NCI-H1092 treated with DMSO at 0.1 percent for 48 hours (cell line): ENCODE measurements at regions not wholly inside any gene's neighbourhood (a gene's known extent, or its start where the extent isn't known, plus 50 kb on each side); places are given as distances from the start of the nearest gene placed in this dataset.
"Not testable (repeated sequence)": the region's sequence is repeated elsewhere in the genome, so short reads cannot be mapped to it uniquely, and the experiment has no call there.

ENCODE experiments used
- DNase-seq: peaks from one replicate; lab custom pipeline; 2025; lab: John Stamatoyannopoulos, UW

- DNase-seq, result no peak
These were observed 100.5 kb downstream of the CDC42EP3 start for GRCh38 chr2:37570773-37571586.

- DNase-seq, result no peak
These were observed 99.8 kb downstream of the CDC42EP3 start for GRCh38 chr2:37571587-37572136.

- DNase-seq, result no peak
These were observed 97.7 kb downstream of the CDC42EP3 start for GRCh38 chr2:37573451-37574388.

GRCh38 chr2:37575780-37576179 lies 95.7 kb downstream of the CDC42EP3 start:
- DNase-seq, result no peak

GRCh38 chr2:37576194-37576593 lies 95.2 kb downstream of the CDC42EP3 start:
- not testable (repeated sequence) for DNase-seq

GRCh38 chr2:37576831-37577230 lies 94.6 kb downstream of the CDC42EP3 start:
- no peak for DNase-seq

GRCh38 chr2:37579192-37579713 lies 92.2 kb downstream of the CDC42EP3 start:
- DNase-seq, result no peak

- DNase-seq, result not testable (repeated sequence)
These were observed 91.5 kb downstream of the CDC42EP3 start for GRCh38 chr2:37579949-37580348.

GRCh38 chr2:37581433-37581832 lies 90.0 kb downstream of the CDC42EP3 start:
- no peak for DNase-seq

GRCh38 chr2:37582481-37583220 lies 88.8 kb downstream of the CDC42EP3 start:
- peak; percentile 71 for DNase-seq

- no peak for DNase-seq
These were observed 88.0 kb downstream of the CDC42EP3 start for GRCh38 chr2:37583402-37583801.

GRCh38 chr2:37583867-37584266 lies 87.6 kb downstream of the CDC42EP3 start:
- no peak for DNase-seq

GRCh38 chr2:37585295-37585908 lies 86.0 kb downstream of the CDC42EP3 start:
- peak; percentile 32 for DNase-seq

GRCh38 chr2:37585982-37586621 lies 85.3 kb downstream of the CDC42EP3 start:
- DNase-seq, result no peak

GRCh38 chr2:37586663-37587317 lies 84.7 kb downstream of the CDC42EP3 start:
- DNase-seq, result no peak

- no peak for DNase-seq
These were observed 83.6 kb downstream of the CDC42EP3 start for GRCh38 chr2:37587817-37588216.

- no peak for DNase-seq
These were observed 83.1 kb downstream of the CDC42EP3 start for GRCh38 chr2:37588316-37588777.

GRCh38 chr2:37589298-37589697 lies 82.1 kb downstream of the CDC42EP3 start:
- DNase-seq, result no peak

- no peak for DNase-seq
These were observed 81.3 kb downstream of the CDC42EP3 start for GRCh38 chr2:37590119-37590571.
